Activated T-cell treated with anti-CD3 and anti-CD28 coated beads, Interleukin-2, amount 50 U/mL, for 72 hours (primary cell): ENCODE measurements at regions not wholly inside any gene's neighbourhood (a gene's known extent, or its start where the extent isn't known, plus 50 kb on each side); places are given as distances from the start of the nearest gene placed in this dataset.

Source experiments
- ATAC-seq, 2 donors: fragments of 150-1000 bp; cut with Tn5 transposase; replicated peaks in 1 of 2; 2 replicates each; pipeline ENCODE4 v1.10.0; 2021; ENCODE audit warnings: moderate library complexity in 2 of 2, mild to moderate bottlenecking in 1 of 2
- DNase-seq, 2 donors: peaks; one replicate each; pipeline ENCODE4 v3.0.0; 2021 to 2022; ENCODE audit warnings: mixed read lengths in 1 of 2
- H3K27ac Mint-ChIP-seq: one replicate; pipeline ENCODE4 v1.8.0; 2022; ENCODE audit warnings: mild to moderate bottlenecking, moderate library complexity, mixed read lengths
- H3K27me3 Mint-ChIP-seq: one replicate; pipeline ENCODE4 v1.8.0; 2022; ENCODE audit warnings: low read depth, mixed read lengths
- H3K36me3 Mint-ChIP-seq, 2 donors: one replicate each; pipeline ENCODE4 v1.8.0; 2022; ENCODE audit warnings: mixed read lengths in 2 of 2, mild to moderate bottlenecking in 1 of 2; ENCODE audit not compliant: insufficient read depth in 2 of 2
- H3K4me1 Mint-ChIP-seq: one replicate; pipeline ENCODE4 v1.8.0; 2022; ENCODE audit warnings: low read depth, mixed read lengths
- H3K4me3 Mint-ChIP-seq, 2 donors: one replicate each; pipeline ENCODE4 v1.8.0; 2022; ENCODE audit warnings: mild to moderate bottlenecking in 2 of 2, mixed read lengths in 2 of 2, moderate library complexity in 2 of 2
- H3K9me3 Mint-ChIP-seq, 2 donors: one replicate each; pipeline ENCODE4 v1.8.0; 2022; ENCODE audit warnings: mixed read lengths in 2 of 2

GRCh38 chr10:71132321-71132810 lies 80.0 kb upstream of the UNC5B start:
- Mint-ChIP-seq H3K9me3 (no peaks in the 10 kb centered on the region), H3K27ac (no peak overlapping the region), H3K4me1 (peaks cover 7% of the 10 kb centered on the region), H3K27me3 (peaks cover 25% of the 10 kb centered on the region), H3K36me3 (no peaks in the 10 kb centered on the region), H3K4me3 (no peak overlapping the region)
- DNase-seq (no peak), ATAC-seq (no peak)

- peaks cover 20% of the 10 kb centered on the region for H3K27me3 Mint-ChIP-seq
- H3K4me3 Mint-ChIP-seq = no peak overlapping the region
- DNase-seq (no peak), ATAC-seq (no peak)
- H3K9me3 Mint-ChIP-seq = no peaks in the 10 kb centered on the region
- no peaks in the 10 kb centered on the region for H3K4me1 Mint-ChIP-seq
- no peak overlapping the region for H3K27ac Mint-ChIP-seq
- H3K36me3 Mint-ChIP-seq = no peaks in the 10 kb centered on the region
These were observed 78.4 kb upstream of the UNC5B start for GRCh38 chr10:71133710-71134686.

GRCh38 chr10:71134732-71135211 lies 77.6 kb upstream of the UNC5B start:
- Mint-ChIP-seq H3K27me3 (peaks cover 26% of the 10 kb centered on the region), H3K36me3 (no peaks in the 10 kb centered on the region), H3K9me3 (no peaks in the 10 kb centered on the region), H3K27ac (no peak overlapping the region), H3K4me1 (no peaks in the 10 kb centered on the region), H3K4me3 (no peak overlapping the region)
- DNase-seq (no peak), ATAC-seq (no peak)

- Mint-ChIP-seq H3K27me3 (peaks cover 26% of the 10 kb centered on the region), H3K4me1 (no peaks in the 10 kb centered on the region), H3K36me3 (no peaks in the 10 kb centered on the region), H3K4me3 (no peak overlapping the region), H3K9me3 (no peaks in the 10 kb centered on the region), H3K27ac (no peak overlapping the region)
- DNase-seq (no peak), ATAC-seq (no peak)
These were observed 77.1 kb upstream of the UNC5B start for GRCh38 chr10:71135236-71135635.

GRCh38 chr10:71136036-71136721 lies 76.2 kb upstream of the UNC5B start:
- H3K4me3 Mint-ChIP-seq = no peak overlapping the region
- no peaks in the 10 kb centered on the region for H3K9me3 Mint-ChIP-seq
- DNase-seq = no peak
- no peak for ATAC-seq
- H3K27ac Mint-ChIP-seq = no peak overlapping the region
- no peaks in the 10 kb centered on the region for H3K36me3 Mint-ChIP-seq
- H3K27me3 Mint-ChIP-seq = peaks cover 19% of the 10 kb centered on the region
- H3K4me1 Mint-ChIP-seq = no peaks in the 10 kb centered on the region

- no peaks in the 10 kb centered on the region for H3K4me1 Mint-ChIP-seq
- H3K27ac Mint-ChIP-seq = no peak overlapping the region
- ATAC-seq = no peak
- DNase-seq = no peak
- H3K4me3 Mint-ChIP-seq = no peak overlapping the region
- no peaks in the 10 kb centered on the region for H3K36me3 Mint-ChIP-seq
- no peaks in the 10 kb centered on the region for H3K9me3 Mint-ChIP-seq
- peaks cover 9% of the 10 kb centered on the region for H3K27me3 Mint-ChIP-seq
These were observed 74.7 kb upstream of the UNC5B start for GRCh38 chr10:71137701-71138100.

- ATAC-seq = no peak
- Mint-ChIP-seq H3K27ac (no peak overlapping the region), H3K4me1 (no peaks in the 10 kb centered on the region), H3K27me3 (peaks cover 6% of the 10 kb centered on the region), H3K4me3 (no peak overlapping the region), H3K9me3 (no peaks in the 10 kb centered on the region), H3K36me3 (no peaks in the 10 kb centered on the region)
- DNase-seq = no peak
These were observed 74.1 kb upstream of the UNC5B start for GRCh38 chr10:71138166-71138830.

- no peak overlapping the region for H3K27ac Mint-ChIP-seq
- H3K27me3 Mint-ChIP-seq = peaks cover 6% of the 10 kb centered on the region
- no peaks in the 10 kb centered on the region for H3K9me3 Mint-ChIP-seq
- H3K4me1 Mint-ChIP-seq = no peaks in the 10 kb centered on the region
- DNase-seq (no peak), ATAC-seq (no peak)
- H3K4me3 Mint-ChIP-seq = no peak overlapping the region
- no peaks in the 10 kb centered on the region for H3K36me3 Mint-ChIP-seq
These were observed 70.8 kb upstream of the UNC5B start for GRCh38 chr10:71141528-71141927.

GRCh38 chr10:71143170-71143569 lies 69.2 kb upstream of the UNC5B start:
- Mint-ChIP-seq H3K36me3 (no peaks in the 10 kb centered on the region), H3K4me3 (no peak overlapping the region), H3K4me1 (no peaks in the 10 kb centered on the region), H3K27me3 (peaks cover 6% of the 10 kb centered on the region), H3K27ac (no peak overlapping the region), H3K9me3 (no peaks in the 10 kb centered on the region)
- DNase-seq (no peak), ATAC-seq (no peak)

GRCh38 chr10:71143610-71144009 lies 68.8 kb upstream of the UNC5B start:
- Mint-ChIP-seq H3K36me3 (no peaks in the 10 kb centered on the region), H3K27me3 (peaks cover 6% of the 10 kb centered on the region), H3K27ac (no peak overlapping the region), H3K4me1 (no peaks in the 10 kb centered on the region), H3K4me3 (no peak overlapping the region), H3K9me3 (no peaks in the 10 kb centered on the region)
- ATAC-seq (no peak), DNase-seq (no peak)

- ATAC-seq (no peak), DNase-seq (no peak)
- Mint-ChIP-seq H3K4me1 (no peaks in the 10 kb centered on the region), H3K36me3 (no peaks in the 10 kb centered on the region), H3K4me3 (no peak overlapping the region), H3K27me3 (no peaks in the 10 kb centered on the region), H3K9me3 (no peaks in the 10 kb centered on the region), H3K27ac (no peak overlapping the region)
These were observed 67.5 kb upstream of the UNC5B start for GRCh38 chr10:71144824-71145223.

- no peak for DNase-seq
- Mint-ChIP-seq H3K27ac (no peak overlapping the region), H3K4me1 (no peaks in the 10 kb centered on the region), H3K27me3 (no peaks in the 10 kb centered on the region), H3K36me3 (no peaks in the 10 kb centered on the region), H3K4me3 (no peak overlapping the region), H3K9me3 (no peaks in the 10 kb centered on the region)
- ATAC-seq = no peak
These were observed 66.9 kb upstream of the UNC5B start for GRCh38 chr10:71145352-71145945.

GRCh38 chr10:71150796-71151195 lies 61.6 kb upstream of the UNC5B start:
- DNase-seq = no peak
- Mint-ChIP-seq H3K4me3 (no peak overlapping the region), H3K36me3 (no peaks in the 10 kb centered on the region), H3K27me3 (no peaks in the 10 kb centered on the region), H3K9me3 (no peaks in the 10 kb centered on the region), H3K27ac (no peak overlapping the region), H3K4me1 (no peaks in the 10 kb centered on the region)
- ATAC-seq = no peak
